Heart left ventricle (tissue), 16 donors: ENCODE measurements at regions not wholly inside any gene's neighbourhood (a gene's known extent, or its start where the extent isn't known, plus 50 kb on each side); places are given as distances from the start of the nearest gene placed in this dataset.

ENCODE experiments used
- ATAC-seq, 4 donors: fragments of 200-7000 bp; cut with Tn5 transposase; one replicate each; pipeline ENCODE4 v1.9.1; 2020 to 2022; ENCODE audit warnings: moderate library complexity in 4 of 4, mild to moderate bottlenecking in 3 of 4, moderate number of reproducible peaks in 1 of 4
- DNase-seq, 5 donors: peaks; one replicate each; pipeline ENCODE4 v3.0.0-alpha.2; 2020
- H3K27ac ChIP-seq, 12 donors: fragments of 200-600 bp; sonication (generic) in 4 of 12; one replicate each; pipeline versions ENCODE4 v1.5.0 to v1.8.0; 2016 to 2022; ENCODE audit warnings: mild to moderate bottlenecking in 2 of 12
- H3K27me3 ChIP-seq, 9 donors: fragments of 200-600 bp; sonication (generic) in 2 of 9; one replicate each; pipeline versions ENCODE4 v1.5.1 to v1.8.0; 2016 to 2022; ENCODE audit warnings: mild to moderate bottlenecking in 3 of 9
- H3K36me3 ChIP-seq, 9 donors: fragments of 200-600 bp; sonication (generic) in 2 of 9; one replicate each; pipeline versions ENCODE4 v1.5.0 to v1.8.0; 2018 to 2022; ENCODE audit warnings: mild to moderate bottlenecking in 2 of 9
- H3K4me1 ChIP-seq, 12 donors: fragments of 200-600 bp; sonication (generic) in 4 of 12; one replicate each; pipeline versions ENCODE4 v1.5.0 to v1.8.0; 2016 to 2022; ENCODE audit warnings: mild to moderate bottlenecking in 3 of 12
- H3K4me3 ChIP-seq, 12 donors: fragments of 200-600 bp; sonication (generic) in 4 of 12; one replicate each; pipeline versions ENCODE4 v1.5.0 to v1.8.0; 2017 to 2022; ENCODE audit warnings: mild to moderate bottlenecking in 9 of 12, moderate library complexity in 4 of 12
- H3K9me3 ChIP-seq, 12 donors: fragments of 200-600 bp; sonication (generic) in 4 of 12; one replicate each; pipeline versions ENCODE4 v1.5.0 to v1.8.0; 2016 to 2022; ENCODE audit warnings: mild to moderate bottlenecking in 1 of 12
- POLR2A ChIP-seq, 2 donors: fragments of 450-650 bp; IDR thresholded peaks; one replicate each; pipeline ENCODE4 v1.6.1; 2017; ENCODE audit warnings: antibody characterized with exemption in 2 of 2, mild to moderate bottlenecking in 2 of 2, moderate library complexity in 2 of 2
- WGBS, 4 donors: extraction: QIAGEN DNeasy Blood & Tissue Kit in 2 of 4; methylation state at CpG; one replicate each; pipeline versions ENCODE4 v1.1.5 to v1.1.7; 2013 to 2018; 5-methylcytosine and 5-hydroxymethylcytosine counted together
- intact Hi-C, 10 donors: fragments of 100-400 bp; cut with DNase I; formaldehyde crosslinking; loops; one replicate each; pipeline versions ENCODE4 v1.11.1 to v1.14.2; 2022
- TF ChIP-seq, protein P1 (sequence below), 12 donors: fragments of 200-600 bp; sonication (generic) in 4 of 12; IDR thresholded peaks; one replicate each; pipeline versions ENCODE4 v1.5.0 to v1.8.0; 2018 to 2022; ENCODE audit warnings: antibody characterized with exemption in 12 of 12, mild to moderate bottlenecking in 5 of 12
- donor health status: ischemic (EF 13 %, LVEDD 7.1; RV severe dilation, severe dysfunction).
- donor health status: healthy with polysubstance abuse.
- donor health status: DM: no; HTN: yes; CAD: no.
- donor health status: DM: no; HTN: no; CAD: no.
- donor health status: ischemic (EF 25% LVEDD 6.9; RV normal size, moderate dysfunction).
- donor health status: ischemic (EF 25% LVEDD 5.7; RV mildly dilated, moderate dysfunction).
- donor health status: healthy.
- donor health status: DM: yes; HTN: yes; CAD: no.
- donor health status: ischemic (EF 35%, LVEDD 5.7; RV mildly dilated, moderate dysfunction).
- donor health status: nonischemic (EF 11% LVEDD 7.7; RV severe dilation, severe dysfunction).
- donor health status: DM: yes; HTN: yes; CAD: no.
- donor health status: PGD.
- donor health status: ischemic (EF 29% LVEDD 5.4; RV normal size, mild dysfunction).
- donor health status: nonischemic (EF 23%, LVEDD 6.1; RV moderate dilation, normal function).

DNA sequence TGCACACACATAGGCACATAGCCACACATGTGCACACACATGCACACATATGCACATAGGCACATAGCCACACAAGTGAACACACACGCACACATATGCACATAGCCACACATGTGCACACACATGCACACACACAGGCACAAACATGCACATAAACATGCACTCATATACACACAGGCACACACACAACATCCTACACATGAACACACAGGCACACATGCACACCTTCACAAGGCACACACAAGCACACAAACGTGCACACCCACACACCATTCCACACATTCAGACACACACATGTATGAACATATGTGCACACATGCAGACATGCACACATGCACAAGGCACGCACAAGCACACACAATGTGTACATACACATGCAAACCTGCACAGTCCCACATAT lies 484.7 kb downstream of the IRX1 start:
- Histone ChIP-seq H3K4me3 (no peak overlapping the region), H3K36me3 (no peaks in the 10 kb centered on the region), H3K4me1 (no peaks in the 10 kb centered on the region), H3K27ac (no peak overlapping the region), H3K27me3 (no peaks in the 10 kb centered on the region), H3K9me3 (peaks cover 0 to 1% (median 0%) of the 10 kb centered on the region in 12 donors)
- no peak for ATAC-seq
- TF ChIP-seq POLR2A (IDR thresholded peaks at IDR 0.05), result no peak
- TF ChIP-seq, protein P1, sequence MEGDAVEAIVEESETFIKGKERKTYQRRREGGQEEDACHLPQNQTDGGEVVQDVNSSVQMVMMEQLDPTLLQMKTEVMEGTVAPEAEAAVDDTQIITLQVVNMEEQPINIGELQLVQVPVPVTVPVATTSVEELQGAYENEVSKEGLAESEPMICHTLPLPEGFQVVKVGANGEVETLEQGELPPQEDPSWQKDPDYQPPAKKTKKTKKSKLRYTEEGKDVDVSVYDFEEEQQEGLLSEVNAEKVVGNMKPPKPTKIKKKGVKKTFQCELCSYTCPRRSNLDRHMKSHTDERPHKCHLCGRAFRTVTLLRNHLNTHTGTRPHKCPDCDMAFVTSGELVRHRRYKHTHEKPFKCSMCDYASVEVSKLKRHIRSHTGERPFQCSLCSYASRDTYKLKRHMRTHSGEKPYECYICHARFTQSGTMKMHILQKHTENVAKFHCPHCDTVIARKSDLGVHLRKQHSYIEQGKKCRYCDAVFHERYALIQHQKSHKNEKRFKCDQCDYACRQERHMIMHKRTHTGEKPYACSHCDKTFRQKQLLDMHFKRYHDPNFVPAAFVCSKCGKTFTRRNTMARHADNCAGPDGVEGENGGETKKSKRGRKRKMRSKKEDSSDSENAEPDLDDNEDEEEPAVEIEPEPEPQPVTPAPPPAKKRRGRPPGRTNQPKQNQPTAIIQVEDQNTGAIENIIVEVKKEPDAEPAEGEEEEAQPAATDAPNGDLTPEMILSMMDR (IDR thresholded peaks at IDR 0.05), result no peak
- 86 to 92% (median 87%) methylated on average over 3 of the region's 3 CpGs for WGBS, 4 donors
- DNase-seq, result no peak
- intact Hi-C loops, result no loop called here

DNA sequence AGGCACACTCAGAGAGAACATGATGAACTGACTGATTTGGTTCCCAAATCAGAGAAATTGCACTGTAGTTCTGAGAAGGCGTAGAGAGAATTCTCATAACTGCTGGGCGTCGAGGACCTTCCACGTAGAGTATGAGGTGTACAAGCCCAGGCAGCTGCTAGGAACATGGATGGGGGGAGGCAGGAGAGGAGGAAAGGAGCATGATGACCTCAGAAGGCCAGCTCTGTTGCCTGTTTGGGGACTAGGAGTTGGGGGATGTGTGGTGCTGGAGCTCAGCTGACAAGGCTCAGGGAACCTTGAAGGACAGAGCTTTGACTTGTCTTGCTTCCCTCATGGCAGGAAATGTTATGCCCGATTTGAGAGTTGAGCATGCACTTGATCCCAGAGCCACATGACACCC lies 485.4 kb downstream of the IRX1 start:
- TF ChIP-seq POLR2A (IDR thresholded peaks at IDR 0.05), result no peak
- no peak for ATAC-seq
- no peaks in the 10 kb centered on the region for H3K9me3 ChIP-seq
- H3K36me3 ChIP-seq, result no peaks in the 10 kb centered on the region
- no peak overlapping the region for H3K4me3 ChIP-seq
- WGBS, 4 donors, result 83 to 87% (median 85%) methylated on average over 5 of the region's 5 CpGs
- H3K27ac ChIP-seq, result no peak overlapping the region
- no peaks in the 10 kb centered on the region for H3K4me1 ChIP-seq
- DNase-seq, result no peak
- intact Hi-C loops, result no loop called here
- no peaks in the 10 kb centered on the region for H3K27me3 ChIP-seq

DNA sequence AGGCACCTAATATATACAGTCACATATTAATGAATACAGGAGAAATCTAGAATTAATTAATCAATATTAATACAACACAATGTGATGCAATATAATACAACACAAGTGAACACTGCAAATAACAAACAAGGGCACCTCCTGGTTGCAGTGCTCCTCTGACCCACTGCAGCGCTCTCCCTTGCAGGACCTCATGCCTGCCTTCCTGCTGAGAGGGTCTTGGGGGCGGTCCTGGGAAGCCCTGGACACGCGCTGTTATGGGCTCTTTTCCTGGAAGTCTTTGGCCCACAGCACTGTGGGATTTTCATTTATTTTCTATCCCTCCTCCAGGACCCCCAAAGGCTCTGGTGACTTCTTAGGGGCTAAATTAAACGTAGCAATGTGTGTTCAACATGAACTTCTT lies 485.8 kb downstream of the IRX1 start:
- intact Hi-C loops, result no loop called here
- ATAC-seq (no peak), DNase-seq (no peak)
- Histone ChIP-seq H3K36me3 (no peaks in the 10 kb centered on the region), H3K27ac (no peak overlapping the region), H3K27me3 (no peaks in the 10 kb centered on the region), H3K4me1 (no peaks in the 10 kb centered on the region), H3K9me3 (no peaks in the 10 kb centered on the region), H3K4me3 (no peak overlapping the region)
- TF ChIP-seq POLR2A (IDR thresholded peaks at IDR 0.05), result no peak
- TF ChIP-seq, protein P1 (IDR thresholded peaks at IDR 0.05), result peak in 1 of 12 donors; percentile 9
- 72 to 78% (median 74%) methylated on average over 5 of the region's 5 CpGs for WGBS, 4 donors

DNA sequence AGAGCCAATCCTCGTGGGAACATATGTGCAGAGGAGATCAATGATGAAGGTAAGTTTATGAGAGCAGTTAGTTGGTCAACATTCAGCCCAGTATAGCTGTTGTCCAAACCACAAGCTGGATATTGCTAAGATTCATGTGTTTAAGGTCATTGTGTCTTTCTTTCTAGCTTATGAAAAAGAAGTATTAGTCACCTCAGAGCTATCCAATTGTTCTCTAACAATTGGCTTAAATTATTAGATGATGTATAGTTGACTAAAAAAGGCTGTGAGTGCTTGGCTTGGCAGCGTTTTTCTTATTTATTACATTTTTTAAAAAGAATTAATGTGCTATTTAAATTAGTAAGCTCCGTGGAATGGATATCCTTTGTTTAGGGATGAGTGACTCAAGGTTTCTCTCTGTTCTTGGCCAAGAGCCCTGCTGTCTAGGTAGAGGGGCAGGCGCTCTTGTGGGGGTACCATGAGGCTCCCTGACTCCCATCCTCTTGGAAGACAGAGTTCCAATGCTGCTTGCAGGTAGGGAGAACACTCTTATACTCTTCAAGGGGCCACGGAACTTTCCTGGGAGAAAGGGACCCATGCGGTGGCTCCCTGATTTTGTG lies 487.4 kb downstream of the IRX1 start:
- ATAC-seq, result no peak
- no peak for DNase-seq
- 76 to 88% (median 82%) methylated on average over 6 of the region's 6 CpGs for WGBS, 4 donors
- TF ChIP-seq POLR2A (IDR thresholded peaks at IDR 0.05), result no peak
- TF ChIP-seq, protein P1 (IDR thresholded peaks at IDR 0.05), result no peak
- no peaks in the 10 kb centered on the region for H3K4me1 ChIP-seq
- no peaks in the 10 kb centered on the region for H3K9me3 ChIP-seq
- H3K36me3 ChIP-seq, result no peaks in the 10 kb centered on the region
- H3K4me3 ChIP-seq, result no peak overlapping the region
- H3K27ac ChIP-seq, result no peak overlapping the region
- H3K27me3 ChIP-seq, result no peaks in the 10 kb centered on the region
- intact Hi-C loops, result no loop called here
